NCI-H510A (cell line): ENCODE measurements at regions not wholly inside any gene's neighbourhood (a gene's known extent, or its start where the extent isn't known, plus 50 kb on each side); places are given as distances from the start of the nearest gene placed in this dataset.
A peak's percentile ranks its signal among the peaks of the same experiment; 100 is the strongest.

Experiments
- DNase-seq: peaks from one replicate; lab custom pipeline; 2025; lab: John Stamatoyannopoulos, UW

DNA sequence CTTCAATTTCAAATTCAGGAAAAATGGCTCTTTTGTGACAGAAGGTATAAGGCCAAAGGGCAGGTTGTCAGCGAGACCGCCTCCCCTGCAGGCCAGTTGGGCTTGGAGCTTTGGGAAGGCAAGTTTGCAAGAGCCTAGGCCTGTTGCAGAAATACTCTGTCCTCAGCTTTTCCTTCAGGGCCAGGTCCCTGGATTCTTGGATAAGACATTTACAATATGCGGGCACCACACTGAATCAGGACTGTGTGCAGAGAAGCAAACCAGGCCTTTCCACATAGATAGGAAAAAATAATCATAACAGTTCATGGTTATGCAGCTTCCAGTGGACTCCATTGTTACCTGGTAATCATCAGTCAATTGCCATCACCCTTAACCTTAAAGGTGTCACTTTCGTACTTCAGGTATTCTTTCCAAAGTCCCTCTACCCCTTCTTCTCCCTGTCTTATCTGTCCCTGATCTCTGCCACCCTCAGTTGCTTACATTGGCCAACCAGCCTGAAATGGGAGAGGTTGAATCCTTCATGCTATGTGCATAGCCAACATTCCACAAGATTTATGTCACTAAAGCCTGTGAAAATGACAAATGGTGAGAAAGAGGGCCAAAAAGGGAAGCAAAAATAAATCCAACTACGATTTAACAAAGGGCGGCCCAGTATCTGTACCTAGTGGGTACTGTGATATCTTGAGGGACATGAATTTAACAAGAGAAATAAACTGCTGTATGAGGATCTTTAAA, 304.5 kb upstream of the NFE2L3 start:
- DNase-seq, result no peak

DNA sequence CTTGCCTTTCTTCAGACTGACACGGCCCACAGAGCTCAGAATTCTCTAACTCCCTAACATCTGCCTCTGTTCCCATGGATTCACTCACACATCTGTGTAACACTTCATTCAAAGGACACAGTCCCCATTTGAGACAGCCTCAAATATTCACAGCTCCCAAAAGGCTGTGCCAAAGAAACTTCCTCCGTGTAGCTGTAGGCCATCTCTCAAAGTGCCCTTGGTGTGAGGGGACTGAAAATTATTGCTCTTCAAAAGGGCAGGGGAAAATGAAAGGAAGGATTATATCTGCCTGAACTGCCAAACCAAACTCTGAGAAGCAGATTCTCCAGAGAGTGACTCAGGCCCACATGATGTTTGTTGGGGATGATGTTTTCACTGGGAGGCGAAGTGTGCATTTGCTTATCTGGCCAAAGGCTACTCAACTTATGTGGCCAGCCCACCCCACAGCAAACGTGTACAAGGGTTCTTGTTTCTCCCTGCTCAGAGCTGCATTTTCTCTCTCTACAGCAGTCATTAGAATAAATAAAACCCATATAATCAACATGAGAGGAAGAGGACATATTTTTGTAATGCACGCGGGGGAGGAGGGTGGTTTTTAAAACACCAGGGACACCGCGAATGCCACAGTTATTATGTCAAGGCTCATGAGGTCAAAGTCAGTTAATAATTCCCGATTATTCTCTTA, 302.4 kb upstream of the NFE2L3 start:
- no peak for DNase-seq

DNA sequence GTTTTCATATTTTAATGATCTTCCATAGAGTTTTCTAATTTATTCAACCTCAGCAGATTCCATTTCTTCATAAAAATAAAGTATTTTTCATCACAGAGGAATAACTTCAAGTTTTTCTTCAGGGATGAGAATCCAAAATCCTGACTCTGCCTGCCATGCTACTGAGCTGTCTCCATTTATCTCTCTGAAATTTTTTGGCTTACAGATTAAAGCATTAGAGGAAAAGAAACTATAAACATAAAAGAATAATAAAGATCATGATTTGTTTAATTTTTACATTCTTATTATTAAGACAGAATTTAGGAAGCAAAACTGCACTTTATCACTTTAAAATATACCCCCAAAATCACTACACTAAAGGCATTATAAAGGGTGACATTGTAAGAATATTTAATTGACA, 301.8 kb upstream of the NFE2L3 start:
- no peak for DNase-seq

DNA sequence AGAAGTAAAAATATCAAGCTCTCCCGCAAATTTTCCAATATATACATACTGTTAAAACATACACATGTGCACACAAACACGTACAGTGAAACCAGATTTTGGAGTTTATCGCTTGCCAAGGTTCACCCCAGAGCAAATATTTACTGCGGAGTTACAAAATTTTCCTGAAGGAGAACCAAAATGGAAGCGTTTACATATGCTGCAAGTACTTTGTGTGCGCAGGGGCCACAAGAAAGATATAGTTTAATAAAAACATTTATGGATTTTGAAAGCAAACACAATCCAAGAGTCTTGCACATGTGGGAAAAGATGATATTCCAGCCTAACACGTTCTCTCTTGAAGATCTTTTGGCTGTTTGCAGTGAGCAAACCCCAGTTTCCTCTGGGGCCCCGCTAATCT, 301.3 kb upstream of the NFE2L3 start:
- DNase-seq, result no peak

DNA sequence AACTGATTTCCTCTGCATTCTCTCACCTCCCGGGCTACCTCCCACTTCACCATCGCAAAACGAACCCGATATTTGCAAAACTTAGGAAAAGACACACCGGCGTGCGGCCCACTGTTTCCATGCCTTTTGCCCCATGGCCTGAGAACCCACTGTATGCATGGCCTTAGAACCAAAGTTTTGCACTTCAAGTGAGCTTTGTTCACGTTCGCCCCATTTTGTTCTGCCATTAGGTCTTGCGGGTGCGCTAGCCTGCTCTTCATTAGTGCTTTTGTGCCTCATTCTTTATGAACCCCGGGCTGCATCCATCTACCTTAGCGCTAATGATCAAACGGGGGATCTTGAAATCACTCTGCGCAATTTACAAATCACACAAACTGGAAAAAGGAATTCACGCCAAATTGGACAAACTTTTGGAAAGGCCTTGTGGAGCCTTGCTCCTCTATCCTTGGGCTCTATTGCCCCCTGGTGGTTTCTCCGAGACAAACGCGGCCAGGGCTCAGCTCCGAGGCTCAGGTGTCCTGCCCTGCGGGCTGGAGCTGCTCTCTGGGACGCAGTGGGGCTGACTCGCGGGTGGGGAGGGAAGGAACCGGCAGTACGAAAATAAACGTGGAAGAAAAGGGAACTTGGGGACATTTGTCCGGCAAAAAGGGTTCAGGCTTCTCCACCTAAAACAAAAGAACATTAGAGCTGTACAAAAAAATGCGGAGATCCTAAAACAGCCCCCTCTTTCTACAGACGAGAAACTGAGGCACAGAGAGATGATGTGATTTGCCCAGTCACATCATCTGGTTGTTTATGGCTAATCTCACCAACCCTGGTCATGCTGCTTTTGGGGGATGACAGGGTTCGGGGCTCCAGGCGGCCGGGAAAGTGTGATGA, 300.4 kb upstream of the NFE2L3 start:
- peak; percentile 40 for DNase-seq

DNA sequence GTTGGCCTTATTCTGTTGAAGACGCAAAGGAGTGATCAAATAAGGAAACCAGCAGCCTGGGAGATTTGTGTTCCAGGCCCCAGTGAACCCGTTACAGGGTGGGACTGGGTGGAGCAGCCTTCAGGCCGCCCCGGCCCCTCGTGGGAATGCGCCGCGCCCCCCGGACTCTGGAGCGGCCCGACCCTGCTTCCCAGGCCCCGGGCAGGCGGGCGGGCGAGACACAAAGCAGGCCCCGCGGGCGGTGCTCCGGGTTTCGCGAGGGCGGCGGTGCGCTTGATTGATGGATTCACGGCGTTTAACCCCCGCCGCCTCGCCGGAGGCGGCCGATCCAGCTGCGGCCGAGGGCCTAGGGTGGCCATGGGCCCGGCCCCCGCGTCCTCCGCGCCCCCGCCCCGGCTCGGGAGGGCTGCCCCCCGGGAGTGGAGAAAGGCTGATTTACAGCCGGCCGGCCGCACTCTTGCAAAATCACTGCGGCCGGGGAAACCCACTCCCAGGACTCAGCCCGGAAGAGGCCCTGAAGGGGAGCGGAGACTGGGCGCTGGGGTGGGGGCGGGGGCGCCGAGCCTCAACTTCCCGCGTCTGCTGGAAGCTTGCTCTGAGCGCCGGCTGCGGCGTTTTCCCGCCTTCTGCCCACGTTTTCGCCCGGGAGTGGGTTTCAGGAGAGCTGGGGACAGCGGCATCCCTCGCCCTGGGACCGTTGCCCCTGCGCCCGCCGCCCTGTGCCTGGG, 299.6 kb upstream of the NFE2L3 start:
- no peak for DNase-seq

DNA sequence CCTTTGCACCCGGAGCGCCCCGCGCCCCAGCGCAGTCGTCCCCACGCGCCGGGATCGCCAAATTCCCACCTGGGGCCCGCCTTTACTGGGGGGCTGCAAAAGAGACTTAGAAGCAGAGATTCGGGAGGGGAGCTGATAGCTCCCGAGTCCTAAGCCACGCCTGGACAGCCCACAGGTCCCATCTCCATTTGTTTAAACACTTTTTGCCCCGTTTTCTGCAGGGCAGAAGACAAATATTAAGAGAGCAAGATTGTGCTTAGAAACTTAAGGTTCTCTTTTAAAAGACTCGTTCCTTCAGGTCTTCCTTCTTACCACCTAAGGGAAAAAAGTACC, 299.1 kb upstream of the NFE2L3 start:
- DNase-seq, result no peak

DNA sequence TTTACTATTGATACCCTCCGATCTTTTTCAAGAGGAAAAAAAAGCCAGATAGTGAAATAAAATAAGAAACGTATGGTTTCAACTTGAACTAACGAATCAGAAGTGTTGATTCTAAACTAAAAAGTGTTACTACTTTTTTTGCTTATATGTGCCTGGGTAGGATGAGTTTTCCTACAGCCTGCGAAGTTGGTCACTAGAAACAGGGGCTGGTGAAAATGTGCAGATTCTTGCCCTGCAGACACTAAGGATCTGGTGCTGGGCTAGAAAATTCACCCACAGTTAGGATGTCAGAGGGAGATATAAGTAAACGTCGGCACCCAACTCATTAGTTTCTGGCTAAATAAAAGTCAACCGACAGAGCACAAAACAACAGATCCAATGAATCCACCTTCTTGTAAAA, 298.7 kb upstream of the NFE2L3 start:
- DNase-seq, result no peak

DNA sequence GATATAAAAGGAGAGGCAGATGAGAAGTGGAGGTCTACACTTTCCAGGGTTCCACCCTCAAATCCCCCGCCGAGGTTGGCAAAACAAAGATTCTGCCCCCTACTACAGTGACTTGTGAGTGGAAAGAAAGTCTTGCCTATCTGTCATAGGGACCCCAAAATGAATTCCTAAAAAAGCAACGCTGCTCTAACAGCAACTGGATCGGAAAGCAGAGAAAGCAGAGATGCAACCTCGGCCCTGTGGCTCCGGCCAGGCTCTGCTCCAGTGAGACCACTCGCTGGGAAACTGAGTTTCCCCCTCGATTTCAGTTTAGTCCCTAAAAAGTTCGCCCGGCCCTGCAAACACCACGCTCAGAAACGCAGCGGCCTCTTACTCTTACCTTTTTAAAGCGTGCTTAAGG, 297.9 kb upstream of the NFE2L3 start:
- DNase-seq, result no peak

DNA sequence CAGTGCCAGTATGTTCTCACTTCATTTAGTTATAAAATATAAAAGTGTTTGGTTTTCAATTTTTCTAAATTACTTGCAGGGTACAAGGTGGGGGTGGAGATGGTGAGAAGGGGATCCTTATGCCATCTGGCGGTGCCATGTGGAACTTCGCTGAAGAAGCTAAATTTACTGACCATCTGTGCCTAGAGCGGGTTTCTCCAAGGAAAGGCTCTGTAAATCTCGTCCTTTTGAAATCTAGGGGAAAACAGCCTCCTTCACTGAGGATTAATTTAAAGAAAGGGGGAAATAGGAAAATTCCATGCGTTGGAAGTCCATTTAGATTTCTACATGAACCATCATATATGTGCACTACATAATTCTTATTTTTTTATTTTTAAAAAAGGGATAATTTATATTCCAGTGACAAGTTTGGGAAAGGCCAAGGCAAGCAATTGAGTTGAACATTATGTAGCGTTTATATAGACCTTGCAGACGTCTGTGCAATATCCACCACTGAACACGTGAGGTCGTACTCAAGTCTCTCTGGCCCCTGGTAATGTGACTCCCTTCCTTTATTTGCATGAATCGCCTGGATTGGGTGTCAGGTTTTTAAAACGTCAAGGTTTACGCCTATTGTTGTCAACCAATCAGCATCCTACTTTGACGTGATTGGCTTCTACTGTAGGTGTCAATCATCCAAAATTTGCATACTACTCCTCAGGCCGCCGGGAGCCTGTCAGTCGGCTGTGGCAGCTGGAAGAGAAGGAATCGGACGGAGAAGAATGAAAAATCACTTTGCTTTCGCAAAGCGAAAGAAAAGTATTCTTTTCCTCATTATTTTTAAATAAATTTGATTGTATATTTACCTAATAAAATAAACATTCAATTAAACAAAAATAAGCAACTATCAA, 297.1 kb upstream of the NFE2L3 start:
- peak; percentile 93 for DNase-seq

DNA sequence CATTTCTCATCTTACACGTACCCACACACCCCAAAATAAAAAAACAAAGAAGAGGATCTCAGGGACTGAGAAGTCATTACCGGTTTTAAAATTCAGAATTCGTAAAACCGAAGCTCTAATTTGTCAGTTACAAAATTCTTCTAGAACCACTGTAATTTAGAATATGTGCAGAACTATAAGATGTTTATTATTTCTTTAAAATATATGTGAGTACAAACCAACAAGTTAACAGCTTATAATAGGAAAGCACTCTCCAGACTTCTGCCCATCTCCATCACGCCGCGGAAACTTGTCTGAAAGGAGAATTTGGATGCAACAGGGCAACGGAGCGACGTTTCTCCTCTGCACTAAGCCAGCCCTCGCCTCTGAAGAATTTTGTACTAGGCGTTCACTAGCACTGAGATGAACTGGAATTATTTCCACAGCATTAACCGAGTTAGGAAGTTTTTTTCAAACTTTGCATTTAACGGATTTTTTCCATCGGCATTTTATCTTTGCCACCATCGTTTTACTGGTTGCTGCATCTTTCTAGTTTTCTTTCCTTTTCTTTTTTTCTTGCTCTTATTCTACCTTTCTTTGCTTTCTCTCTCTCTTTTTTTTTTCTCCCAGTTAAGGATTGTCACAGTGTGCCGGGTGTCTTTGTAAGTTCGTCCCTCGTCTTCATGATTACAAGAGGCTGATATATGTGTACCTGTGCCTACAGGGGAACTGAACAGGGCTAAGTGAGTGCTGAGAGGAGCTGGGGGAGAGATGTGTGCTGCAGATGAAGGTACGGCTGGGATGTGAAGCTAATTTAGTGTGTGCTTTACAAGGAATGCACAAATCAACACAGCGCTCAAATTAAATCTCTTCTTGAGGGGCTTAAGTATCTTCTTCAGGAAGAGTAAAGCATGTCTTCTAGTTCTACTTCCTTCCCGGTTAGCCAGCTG, 295.9 kb upstream of the NFE2L3 start:
- DNase-seq, result peak; percentile 21

DNA sequence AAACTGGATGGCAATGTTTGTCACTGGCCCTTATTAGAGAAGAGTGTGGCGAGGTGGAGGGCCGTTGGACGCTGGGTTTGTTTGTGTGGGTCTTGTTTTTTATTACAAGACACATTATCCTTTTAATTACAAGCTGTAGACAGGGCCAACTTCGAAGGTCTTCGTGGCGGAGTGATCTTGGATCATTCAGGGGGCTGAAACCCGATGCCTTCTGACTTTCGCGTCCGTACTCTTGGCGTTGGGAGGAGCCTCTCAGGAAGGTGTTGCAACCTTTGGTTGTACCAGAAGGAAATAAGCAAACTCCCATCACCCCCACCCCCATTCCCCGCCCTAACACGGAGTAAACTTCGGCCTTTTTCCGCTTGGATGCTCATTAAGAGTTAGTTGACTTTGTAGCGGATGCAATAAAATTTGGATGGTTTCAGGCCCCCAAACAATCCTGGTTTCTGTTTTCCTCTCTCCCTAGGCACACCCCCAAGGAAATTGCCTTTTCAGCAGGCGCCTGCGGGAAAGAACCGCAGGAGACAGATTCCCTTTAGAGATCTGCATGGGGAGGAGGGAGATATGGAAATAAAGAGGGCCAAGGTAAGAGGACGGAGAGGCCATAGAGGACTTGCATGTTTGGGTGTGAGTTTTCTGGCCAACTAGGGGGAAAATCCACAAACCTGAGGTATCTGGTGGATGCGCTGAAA, 294.5 kb upstream of the NFE2L3 start:
- peak; percentile 86 for DNase-seq

DNA sequence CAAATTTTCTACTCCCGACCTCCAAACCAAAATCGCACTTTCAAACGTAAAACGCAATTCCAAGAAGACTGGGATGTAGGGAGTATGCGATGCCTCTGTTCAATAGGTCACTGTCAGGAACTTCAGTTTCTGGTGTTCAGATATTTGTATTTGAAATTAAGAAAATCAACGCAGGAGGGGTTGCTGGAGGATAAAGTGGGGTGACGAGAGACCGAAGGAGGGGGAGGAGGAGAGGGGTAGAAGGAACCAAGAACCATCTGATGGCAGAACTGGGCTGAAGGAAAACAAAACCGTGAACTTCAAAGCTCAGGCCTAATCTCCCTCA, 293.8 kb upstream of the NFE2L3 start:
- DNase-seq, result no peak

DNA sequence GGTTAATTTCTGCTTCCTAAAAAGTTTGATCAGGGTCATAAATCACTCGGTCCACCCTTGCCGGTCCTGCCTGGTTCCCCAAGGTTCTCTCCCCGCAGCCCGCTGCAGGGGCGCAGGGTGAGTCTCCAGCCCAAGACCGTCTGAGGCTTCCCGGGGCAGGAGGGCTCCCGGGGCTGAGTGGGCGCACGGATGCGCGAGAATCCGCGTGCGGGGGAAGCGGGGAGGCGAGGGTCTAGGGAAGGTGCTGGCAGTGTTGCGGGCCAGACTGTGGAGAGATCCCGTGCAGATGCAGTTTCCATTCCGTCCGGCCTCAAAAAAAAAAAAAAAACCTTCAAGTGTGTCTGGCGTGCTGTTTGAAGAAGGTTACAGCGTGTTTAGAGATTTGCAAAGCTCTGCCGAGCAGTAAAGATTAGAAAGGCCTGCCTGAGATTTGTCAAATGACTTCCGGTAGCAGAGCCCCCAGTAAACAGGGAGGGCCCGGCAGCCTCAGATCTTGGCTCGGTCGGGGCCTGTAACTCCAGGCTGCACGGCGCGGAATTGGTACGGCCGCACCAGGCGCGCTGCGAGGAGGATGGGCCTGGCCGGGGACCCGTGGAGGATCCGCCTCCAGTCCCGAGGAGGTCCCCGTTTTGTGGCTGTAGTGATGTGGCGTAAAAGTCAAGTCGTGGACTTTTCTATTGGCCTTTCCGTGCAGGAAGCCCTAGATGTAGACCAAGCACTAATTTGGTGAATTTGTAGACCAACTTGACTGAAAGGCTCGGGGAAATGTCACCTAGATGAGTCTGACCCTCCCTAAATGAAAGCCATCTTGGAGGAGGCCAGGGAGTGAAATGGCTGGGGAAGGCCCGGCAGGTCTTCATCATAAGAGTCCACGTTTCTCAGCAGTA, 293.2 kb upstream of the NFE2L3 start:
- peak; percentile 57 for DNase-seq

DNA sequence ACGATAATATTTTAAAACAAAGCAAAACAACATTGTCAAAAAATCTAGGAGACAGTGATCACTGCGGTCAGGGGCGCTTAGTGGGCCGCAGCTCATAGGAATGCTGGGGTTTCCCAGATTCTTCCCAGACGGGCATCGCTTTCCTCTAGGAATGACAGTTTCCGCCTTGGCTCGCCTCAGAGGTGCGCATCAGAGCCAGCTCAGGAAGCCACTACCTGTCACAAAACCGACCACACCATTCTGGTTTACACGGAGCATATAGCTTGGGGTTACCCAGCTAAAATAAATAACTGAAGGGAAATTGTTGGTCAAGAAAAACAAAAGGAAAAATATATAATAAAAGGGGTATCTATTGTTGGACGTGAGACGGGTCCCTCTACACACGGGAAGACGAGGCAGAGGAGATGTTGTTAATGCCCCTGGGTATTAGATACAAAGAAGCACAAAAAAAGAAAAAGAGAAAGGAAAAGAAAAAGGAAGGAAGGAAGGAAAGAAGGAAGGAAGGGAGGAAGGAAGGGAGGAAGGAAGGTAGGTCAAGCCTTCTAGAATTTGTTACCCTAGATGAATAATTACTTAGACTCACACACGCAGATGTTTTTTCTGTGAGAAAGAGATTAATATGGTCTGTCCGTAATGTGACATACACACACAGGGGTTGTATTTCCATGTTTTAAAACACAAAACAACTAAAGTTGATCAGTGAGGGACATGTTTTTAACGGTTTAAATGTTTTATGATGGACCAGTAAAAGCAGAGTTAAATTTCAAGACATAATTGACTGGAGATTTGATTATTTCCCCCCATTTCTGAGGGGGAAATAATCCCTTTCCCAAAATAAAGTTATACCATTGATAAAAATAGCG, 292.4 kb upstream of the NFE2L3 start:
- DNase-seq, result no peak

DNA sequence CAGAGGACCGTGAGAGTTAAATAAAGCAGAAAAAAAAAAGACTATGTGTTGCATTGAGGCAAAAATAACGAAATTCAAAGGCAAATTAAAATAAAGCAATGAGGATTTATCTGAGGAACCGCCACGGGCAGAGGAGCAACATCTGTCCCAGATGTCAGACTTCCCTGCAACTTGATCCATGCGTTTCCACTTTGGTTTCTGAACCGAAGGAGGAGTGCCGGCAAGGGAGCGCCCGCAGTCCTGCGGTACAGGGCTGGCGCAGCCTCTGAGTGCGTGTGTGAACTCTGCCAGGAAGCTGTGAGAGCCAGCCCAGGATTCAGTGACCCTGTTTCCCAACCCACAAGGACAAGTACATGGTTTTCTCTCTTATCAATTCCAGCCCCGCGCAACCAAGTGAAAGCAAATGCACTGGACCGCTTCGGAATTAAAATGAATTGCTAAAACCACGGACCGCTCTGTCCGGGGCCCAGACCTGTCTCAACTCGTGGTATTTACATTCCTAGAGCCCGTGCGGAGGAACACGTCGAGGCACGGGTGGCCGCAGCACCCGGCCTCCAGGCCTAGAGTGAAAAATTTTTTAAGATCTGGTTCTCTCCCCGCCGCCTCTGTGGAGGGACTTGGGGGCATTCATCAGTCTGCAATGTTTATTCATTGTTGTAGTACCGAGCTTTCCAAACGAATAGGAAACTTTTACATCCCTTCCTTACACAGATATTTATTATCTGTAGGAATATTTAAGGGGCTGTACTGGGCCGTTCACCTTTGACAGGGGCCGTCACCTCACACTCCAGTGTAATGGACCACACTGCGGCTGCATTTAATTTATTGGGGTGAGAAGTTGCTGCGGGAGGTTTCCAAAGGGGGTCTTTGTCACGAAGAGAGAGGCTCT, 291.5 kb upstream of the NFE2L3 start:
- peak; percentile 61 for DNase-seq

DNA sequence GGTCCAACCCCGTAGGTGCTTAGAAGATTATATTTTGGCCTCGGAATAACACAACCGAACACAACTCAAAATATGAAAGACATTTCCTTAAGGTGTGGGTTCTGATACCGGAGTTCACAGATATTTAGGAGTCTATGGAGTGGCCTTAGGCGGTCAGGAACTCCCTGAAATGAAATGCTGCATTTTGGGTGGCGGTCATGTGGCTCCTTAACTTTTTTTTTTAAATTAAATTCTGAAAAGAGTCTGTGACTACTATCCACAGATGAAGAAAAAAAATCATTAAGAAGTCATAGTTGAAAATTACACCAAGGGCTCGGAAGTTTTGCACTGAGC, 290.9 kb upstream of the NFE2L3 start:
- DNase-seq, result no peak
